ENCODE measurements at regions not wholly inside any gene's neighbourhood (a gene's known extent, or its start where the extent isn't known, plus 50 kb on each side); places are given as distances from the start of the nearest gene placed in this dataset.
"Not testable (repeated sequence)": the region's sequence is repeated elsewhere in the genome, so short reads cannot be mapped to it uniquely, and the experiment has no call there.

DNA sequence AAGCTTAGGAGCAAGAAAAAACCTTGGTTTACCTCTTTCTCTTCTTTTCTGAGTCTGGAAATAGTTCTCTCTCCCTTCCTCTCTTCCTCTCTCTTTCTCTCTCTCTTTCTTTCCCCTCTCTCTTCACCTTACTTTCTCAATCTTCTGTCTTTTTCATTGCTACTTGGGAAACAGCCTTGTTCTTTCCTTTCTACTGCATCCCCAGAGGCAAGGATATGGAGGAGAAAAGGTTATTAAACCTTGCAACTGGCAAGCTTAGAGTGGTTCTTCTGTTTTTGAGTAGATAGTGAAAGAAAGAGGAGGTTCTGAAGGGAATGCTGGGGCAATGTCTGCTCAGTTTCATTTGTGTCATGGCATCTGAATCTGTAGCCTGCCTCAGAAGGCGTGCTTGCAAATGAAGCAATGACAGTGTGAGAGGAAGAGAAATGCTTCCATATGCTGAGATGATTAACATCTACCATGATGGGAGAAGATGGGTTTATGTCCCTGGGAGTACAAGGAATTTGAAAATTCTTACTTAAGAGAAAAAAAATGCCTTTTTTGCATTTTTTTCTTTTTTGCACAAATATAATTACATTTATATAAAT, 190.6 kb downstream of the CEP135 start:
- Histone ChIP-seq H3K4me1 (peaks cover 29% of the 10 kb centered on the region), H3K27me3 (no peaks in the 10 kb centered on the region), H3K9me3 (no peaks in the 10 kb centered on the region), H3K36me3 (no peaks in the 10 kb centered on the region), H3K4me3 (ENCODE audit: low read depth, low read length) (no peak overlapping the region)
- TF ChIP-seq, protein P1, sequence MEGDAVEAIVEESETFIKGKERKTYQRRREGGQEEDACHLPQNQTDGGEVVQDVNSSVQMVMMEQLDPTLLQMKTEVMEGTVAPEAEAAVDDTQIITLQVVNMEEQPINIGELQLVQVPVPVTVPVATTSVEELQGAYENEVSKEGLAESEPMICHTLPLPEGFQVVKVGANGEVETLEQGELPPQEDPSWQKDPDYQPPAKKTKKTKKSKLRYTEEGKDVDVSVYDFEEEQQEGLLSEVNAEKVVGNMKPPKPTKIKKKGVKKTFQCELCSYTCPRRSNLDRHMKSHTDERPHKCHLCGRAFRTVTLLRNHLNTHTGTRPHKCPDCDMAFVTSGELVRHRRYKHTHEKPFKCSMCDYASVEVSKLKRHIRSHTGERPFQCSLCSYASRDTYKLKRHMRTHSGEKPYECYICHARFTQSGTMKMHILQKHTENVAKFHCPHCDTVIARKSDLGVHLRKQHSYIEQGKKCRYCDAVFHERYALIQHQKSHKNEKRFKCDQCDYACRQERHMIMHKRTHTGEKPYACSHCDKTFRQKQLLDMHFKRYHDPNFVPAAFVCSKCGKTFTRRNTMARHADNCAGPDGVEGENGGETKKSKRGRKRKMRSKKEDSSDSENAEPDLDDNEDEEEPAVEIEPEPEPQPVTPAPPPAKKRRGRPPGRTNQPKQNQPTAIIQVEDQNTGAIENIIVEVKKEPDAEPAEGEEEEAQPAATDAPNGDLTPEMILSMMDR (IDR thresholded peaks at IDR 0.05; ENCODE audit: low read depth, low read length) = no peak
- no peak for DNase-seq

GRCh38 chr4:56134834-56135233, 186.1 kb downstream of the CEP135 start:
- DNase-seq; H3K27me3 ChIP-seq; H3K9me3 ChIP-seq; H3K4me3 ChIP-seq (ENCODE audit: low read depth, low read length); H3K36me3 ChIP-seq: not testable (repeated sequence)
- H3K4me1 ChIP-seq = peaks cover 37% of the 10 kb centered on the region

DNA sequence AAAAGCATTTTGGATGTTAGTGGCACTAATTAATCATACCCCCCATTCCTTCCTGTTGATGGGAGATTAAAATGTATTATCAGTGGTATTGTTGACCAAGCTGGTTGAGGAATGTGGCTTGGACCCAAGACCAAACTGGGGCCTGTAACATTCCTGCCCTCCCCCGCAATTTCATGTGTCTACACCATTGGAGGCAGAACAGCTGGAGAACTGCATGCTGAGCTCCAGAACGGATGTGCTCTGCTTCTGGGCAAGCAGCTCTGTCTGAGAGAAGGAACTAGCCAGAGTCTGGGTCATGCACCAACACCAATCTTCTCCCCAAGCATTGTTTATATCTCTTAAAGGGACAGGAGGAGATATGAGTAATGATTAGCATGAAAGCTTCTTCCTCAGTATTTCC, 185.5 kb downstream of the CEP135 start:
- Histone ChIP-seq H3K4me1 (peaks cover 34% of the 10 kb centered on the region), H3K4me3 (ENCODE audit: low read depth, low read length) (no peak overlapping the region), H3K9me3 (no peaks in the 10 kb centered on the region), H3K27me3 (no peaks in the 10 kb centered on the region), H3K36me3 (no peaks in the 10 kb centered on the region)
- peak; percentile 37 for DNase-seq
- TF ChIP-seq, protein P1 (IDR thresholded peaks at IDR 0.05; ENCODE audit: low read depth, low read length) = no peak

GRCh38 chr4:56132835-56133234, 184.1 kb downstream of the CEP135 start:
- Histone ChIP-seq H3K27me3 (no peaks in the 10 kb centered on the region), H3K9me3 (no peaks in the 10 kb centered on the region), H3K4me1 (peaks cover 35% of the 10 kb centered on the region), H3K4me3 (ENCODE audit: low read depth, low read length) (no peak overlapping the region), H3K36me3 (no peaks in the 10 kb centered on the region)
- no peak for DNase-seq
- TF ChIP-seq, protein P1 (IDR thresholded peaks at IDR 0.05; ENCODE audit: low read depth, low read length) = no peak

- not testable (repeated sequence) for H3K4me3 ChIP-seq (ENCODE audit: low read depth, low read length); H3K36me3 ChIP-seq
These were observed 183.4 kb downstream of the CEP135 start for GRCh38 chr4:56132188-56132587.

DNA sequence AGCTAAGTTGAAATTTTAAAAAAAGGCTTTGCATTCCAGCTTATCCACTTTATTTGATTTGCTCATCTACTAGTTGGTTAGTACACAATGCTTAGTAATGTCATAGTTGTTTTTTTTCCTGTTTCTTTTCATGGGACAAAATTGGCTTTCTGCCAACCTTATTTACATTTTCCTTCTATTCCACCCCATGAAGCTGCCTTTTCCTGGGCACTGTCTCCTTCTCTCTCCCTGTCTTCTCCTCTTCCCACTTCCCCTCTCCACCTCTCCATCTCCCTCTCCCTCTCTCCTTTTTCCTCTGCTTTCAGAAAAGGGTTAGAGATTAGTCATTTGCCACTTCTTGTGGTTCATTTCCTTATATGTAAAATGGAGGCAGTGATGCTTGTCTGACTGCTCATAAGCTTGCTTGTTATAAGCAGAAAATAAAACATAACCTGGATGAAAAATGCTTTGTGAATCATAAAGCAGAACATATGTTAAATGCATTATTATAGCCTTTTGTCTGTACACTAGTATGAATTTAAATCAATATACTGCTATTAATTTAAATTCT, 181.9 kb downstream of the CEP135 start:
- Histone ChIP-seq H3K36me3 (no peaks in the 10 kb centered on the region), H3K27me3 (no peaks in the 10 kb centered on the region), H3K4me3 (ENCODE audit: low read depth, low read length) (no peak overlapping the region), H3K9me3 (no peaks in the 10 kb centered on the region), H3K4me1 (peaks cover 36% of the 10 kb centered on the region)
- no peak for DNase-seq
- TF ChIP-seq, protein P1 (IDR thresholded peaks at IDR 0.05; ENCODE audit: low read depth, low read length) = no peak

More at GRCh38 chr4:56132188-56132587, 183.4 kb downstream of the CEP135 start:
- H3K27me3 ChIP-seq, H3K9me3 ChIP-seq, DNase-seq: not testable (repeated sequence)
- peaks cover 39% of the 10 kb centered on the region for H3K4me1 ChIP-seq

DNA sequence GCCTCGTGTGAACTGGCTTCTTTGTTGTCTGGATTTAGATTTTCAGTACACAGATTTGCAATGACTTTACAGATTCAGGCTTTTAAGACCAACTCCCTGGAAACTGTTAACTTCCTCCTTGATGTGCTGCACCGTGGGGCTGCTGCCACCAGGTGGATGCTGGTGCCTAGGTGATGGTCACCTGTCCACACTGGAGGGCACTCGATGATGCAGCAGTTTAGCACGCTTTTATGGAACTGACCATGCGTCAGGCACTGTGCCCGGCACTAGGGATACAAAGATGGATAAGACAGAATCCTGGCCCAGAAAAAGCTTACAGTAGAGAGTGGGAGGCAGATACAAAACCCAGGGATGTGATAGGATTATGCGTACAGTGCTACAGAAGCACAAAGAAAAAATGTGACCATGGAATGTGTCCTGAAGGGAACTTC, 180.7 kb downstream of the CEP135 start:
- no peaks in the 10 kb centered on the region for H3K36me3 ChIP-seq
- TF ChIP-seq, protein P1 (IDR thresholded peaks at IDR 0.05; ENCODE audit: low read depth, low read length) = peak; percentile 55
- no peaks in the 10 kb centered on the region for H3K27me3 ChIP-seq
- H3K4me1 ChIP-seq = peaks cover 27% of the 10 kb centered on the region
- H3K4me3 ChIP-seq (ENCODE audit: low read depth, low read length) = no peak overlapping the region
- H3K9me3 ChIP-seq = no peaks in the 10 kb centered on the region
- DNase-seq = peak; percentile 25

All from BE2C (cell line).